ENCODE measurements at regions not wholly inside any gene's neighbourhood (a gene's known extent, or its start where the extent isn't known, plus 50 kb on each side); places are given as distances from the start of the nearest gene placed in this dataset.

- DNase-seq: no peak
Observed at GRCh38 chr2:180661686-180662030, 318.7 kb upstream of the UBE2E3 start.

GRCh38 chr2:180660881-180661685, 319.3 kb upstream of the UBE2E3 start:
- no peak for DNase-seq

- DNase-seq: no peak
Observed at GRCh38 chr2:180660207-180660606, 320.2 kb upstream of the UBE2E3 start.

GRCh38 chr2:180657054-180657453, 323.4 kb upstream of the UBE2E3 start:
- DNase-seq: no peak

GRCh38 chr2:180656455-180656847, 324.0 kb upstream of the UBE2E3 start:
- peak in 3 of 56 donors; percentile 15 to 40 (median 17) for DNase-seq

- no peak for DNase-seq
Observed at GRCh38 chr2:180655842-180656454, 324.5 kb upstream of the UBE2E3 start.

- DNase-seq: no peak
Observed at GRCh38 chr2:180655393-180655792, 325.0 kb upstream of the UBE2E3 start.

GRCh38 chr2:180653481-180653880, 326.9 kb upstream of the UBE2E3 start:
- no peak for DNase-seq

- no peak for DNase-seq
Observed at GRCh38 chr2:180652794-180653193, 327.6 kb upstream of the UBE2E3 start.

GRCh38 chr2:180651596-180651995, 328.8 kb upstream of the UBE2E3 start:
- DNase-seq: no peak

- DNase-seq: no peak
Observed at GRCh38 chr2:180647621-180648020, 332.8 kb upstream of the UBE2E3 start.

GRCh38 chr2:180647221-180647620, 333.2 kb upstream of the UBE2E3 start:
- DNase-seq: no peak

GRCh38 chr2:180646756-180647155, 333.6 kb upstream of the UBE2E3 start:
- DNase-seq: no peak

- no peak for DNase-seq
Observed at GRCh38 chr2:180644709-180645108, 335.7 kb upstream of the UBE2E3 start.

- DNase-seq: no peak
Observed at GRCh38 chr2:180630756-180631155, 349.6 kb upstream of the UBE2E3 start.

GRCh38 chr2:180625006-180625844, 355.2 kb upstream of the UBE2E3 start:
- DNase-seq: no peak

GRCh38 chr2:180621941-180622918, 358.2 kb upstream of the UBE2E3 start:
- no peak for DNase-seq

- DNase-seq: no peak
Observed at GRCh38 chr2:180621366-180621765, 359.0 kb upstream of the UBE2E3 start.

- DNase-seq: no peak
Observed at GRCh38 chr2:180618570-180618969, 361.8 kb upstream of the UBE2E3 start.

- DNase-seq: no peak
Observed at GRCh38 chr2:180614776-180615175, 365.6 kb upstream of the UBE2E3 start.
